Fibroblast of pulmonary artery (primary cell): ENCODE measurements at regions not wholly inside any gene's neighbourhood (a gene's known extent, or its start where the extent isn't known, plus 50 kb on each side); places are given as distances from the start of the nearest gene placed in this dataset.

Experiments
- DNase-seq: peaks from one replicate; pipeline ENCODE4 v3.0.0-alpha.2; 2010; ENCODE audit warnings: low read depth
- H3K4me3 ChIP-seq: replicated peaks from 2 replicates; pipeline ENCODE4 v1.5.1; 2011; ENCODE audit warnings: low read depth, mild to moderate bottlenecking, control low read depth, low read length, moderate library complexity
- TF ChIP-seq, protein P1 (sequence below): IDR thresholded peaks from 2 replicates; pipeline ENCODE4 v1.5.1; 2011; ENCODE audit warnings: mild to moderate bottlenecking, control low read depth, low read length, inconsistent platforms; ENCODE audit errors: missing control alignments

DNA sequence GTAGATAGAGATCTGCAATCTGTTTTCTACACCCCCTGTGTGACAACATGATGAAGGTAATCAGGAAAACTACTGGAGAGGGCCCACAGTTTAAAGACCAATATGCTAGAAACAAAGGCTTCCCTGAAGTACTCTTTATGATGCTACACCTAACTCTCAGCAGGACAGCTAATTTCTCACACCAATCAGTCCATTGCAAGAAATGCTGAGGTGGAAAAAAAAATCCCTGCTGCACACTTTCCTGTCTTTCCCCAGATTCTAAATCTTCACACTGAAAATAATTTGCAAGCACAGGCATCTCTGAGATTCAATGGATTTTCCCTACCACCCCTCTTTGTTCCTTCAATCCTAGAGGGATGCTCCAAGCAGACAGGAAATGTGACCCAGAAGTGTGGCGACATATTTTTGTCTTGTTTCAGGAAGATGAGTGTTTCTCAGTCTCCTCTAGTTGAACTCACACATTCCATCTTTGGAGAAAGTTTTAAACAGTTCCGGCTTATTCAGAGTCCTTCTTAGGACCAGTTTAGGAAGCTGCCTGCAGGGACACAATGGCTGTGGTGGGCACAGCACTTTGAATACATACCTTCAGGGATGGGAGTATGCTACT is 671.6 kb downstream of the DIAPH3 start:
- TF ChIP-seq, protein P1, sequence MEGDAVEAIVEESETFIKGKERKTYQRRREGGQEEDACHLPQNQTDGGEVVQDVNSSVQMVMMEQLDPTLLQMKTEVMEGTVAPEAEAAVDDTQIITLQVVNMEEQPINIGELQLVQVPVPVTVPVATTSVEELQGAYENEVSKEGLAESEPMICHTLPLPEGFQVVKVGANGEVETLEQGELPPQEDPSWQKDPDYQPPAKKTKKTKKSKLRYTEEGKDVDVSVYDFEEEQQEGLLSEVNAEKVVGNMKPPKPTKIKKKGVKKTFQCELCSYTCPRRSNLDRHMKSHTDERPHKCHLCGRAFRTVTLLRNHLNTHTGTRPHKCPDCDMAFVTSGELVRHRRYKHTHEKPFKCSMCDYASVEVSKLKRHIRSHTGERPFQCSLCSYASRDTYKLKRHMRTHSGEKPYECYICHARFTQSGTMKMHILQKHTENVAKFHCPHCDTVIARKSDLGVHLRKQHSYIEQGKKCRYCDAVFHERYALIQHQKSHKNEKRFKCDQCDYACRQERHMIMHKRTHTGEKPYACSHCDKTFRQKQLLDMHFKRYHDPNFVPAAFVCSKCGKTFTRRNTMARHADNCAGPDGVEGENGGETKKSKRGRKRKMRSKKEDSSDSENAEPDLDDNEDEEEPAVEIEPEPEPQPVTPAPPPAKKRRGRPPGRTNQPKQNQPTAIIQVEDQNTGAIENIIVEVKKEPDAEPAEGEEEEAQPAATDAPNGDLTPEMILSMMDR, result no peak
- no peak for DNase-seq
- no peak overlapping the region for H3K4me3 ChIP-seq

DNA sequence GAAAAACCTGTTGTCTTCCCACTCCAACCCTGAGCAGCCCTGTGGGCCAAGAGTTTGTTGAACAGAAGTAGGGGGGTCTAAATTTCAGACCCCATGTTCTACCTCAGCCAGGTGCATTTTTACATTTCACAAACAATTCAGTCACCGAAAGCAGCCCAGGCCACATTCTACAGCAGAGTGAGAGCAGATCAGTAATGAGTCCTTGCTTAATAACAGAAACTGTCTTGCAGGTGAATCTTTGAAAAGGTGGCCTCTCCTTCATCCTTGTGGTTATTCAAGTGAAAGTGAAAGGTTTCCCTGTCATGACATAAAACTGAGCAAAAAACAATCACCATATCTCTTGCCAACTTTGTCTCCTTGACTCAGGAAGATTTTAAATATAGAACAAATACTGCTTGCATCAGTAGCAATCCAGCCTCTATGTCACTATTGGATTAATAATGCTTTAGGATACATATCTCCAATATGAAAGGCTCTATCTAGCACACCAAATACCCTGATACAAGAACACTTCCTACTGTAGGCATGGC is 670.2 kb downstream of the DIAPH3 start:
- TF ChIP-seq, protein P1, result no peak
- no peak overlapping the region for H3K4me3 ChIP-seq
- DNase-seq, result no peak

DNA sequence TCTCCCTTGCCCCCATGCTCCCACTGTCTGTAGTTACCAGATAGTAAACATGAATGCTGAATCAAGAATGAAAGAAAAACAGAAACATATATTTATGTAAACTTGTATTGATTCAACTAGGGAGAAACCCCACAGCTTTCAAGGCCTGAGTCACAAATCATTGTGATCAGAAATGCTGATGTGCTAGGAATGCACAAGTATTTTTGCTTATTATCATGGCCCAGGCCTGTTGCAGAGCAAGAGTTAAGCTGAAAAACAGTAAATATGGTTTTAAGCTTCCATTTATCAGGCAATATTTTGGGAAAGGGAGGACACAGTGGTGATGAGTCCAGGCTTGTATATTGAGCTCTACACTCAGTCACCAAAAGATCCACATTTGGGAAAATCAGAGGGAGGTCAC is 669.6 kb downstream of the DIAPH3 start:
- H3K4me3 ChIP-seq, result no peak overlapping the region
- DNase-seq, result no peak
- TF ChIP-seq, protein P1, result no peak

DNA sequence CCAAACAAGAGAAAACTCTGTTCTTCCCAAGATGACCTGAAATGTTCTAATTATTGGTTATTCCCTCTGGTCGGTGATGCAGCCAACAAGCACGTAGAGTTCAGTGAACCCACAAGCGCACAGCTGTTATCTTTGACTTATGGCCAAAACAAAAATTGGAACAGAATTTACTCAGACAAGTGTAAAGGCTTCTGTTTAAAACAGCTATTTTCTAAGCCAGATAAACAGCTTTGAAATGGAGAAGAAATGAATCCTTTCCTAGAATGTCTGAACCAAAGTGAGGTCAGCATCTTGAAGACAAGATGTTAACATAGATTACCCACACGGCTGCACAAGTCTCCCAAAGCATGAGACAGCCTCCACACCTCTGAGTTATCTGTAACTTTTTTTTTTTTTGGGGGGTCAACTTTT is 669.2 kb downstream of the DIAPH3 start:
- TF ChIP-seq, protein P1, result no peak
- DNase-seq, result peak; percentile 68
- no peak overlapping the region for H3K4me3 ChIP-seq

DNA sequence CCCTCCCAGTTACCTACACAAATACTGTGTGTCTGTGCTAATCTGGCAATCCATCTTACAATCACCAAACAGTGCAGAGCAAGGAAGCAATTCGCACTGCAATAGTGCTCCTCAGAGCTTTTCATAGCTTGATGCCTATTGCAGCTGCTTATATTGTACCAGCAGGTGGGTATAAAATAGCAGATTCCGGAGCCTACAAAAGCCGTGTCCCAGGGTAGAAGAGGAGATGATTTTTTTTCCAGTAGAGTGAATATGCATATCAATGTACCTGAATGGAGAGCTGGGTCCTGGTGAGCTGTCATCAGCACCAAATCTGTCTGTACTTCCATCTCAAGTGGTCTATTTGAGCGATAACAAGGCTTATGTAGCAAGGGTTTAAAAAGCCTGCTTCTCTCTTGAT is 668.4 kb downstream of the DIAPH3 start:
- TF ChIP-seq, protein P1, result no peak
- DNase-seq, result no peak
- no peak overlapping the region for H3K4me3 ChIP-seq

DNA sequence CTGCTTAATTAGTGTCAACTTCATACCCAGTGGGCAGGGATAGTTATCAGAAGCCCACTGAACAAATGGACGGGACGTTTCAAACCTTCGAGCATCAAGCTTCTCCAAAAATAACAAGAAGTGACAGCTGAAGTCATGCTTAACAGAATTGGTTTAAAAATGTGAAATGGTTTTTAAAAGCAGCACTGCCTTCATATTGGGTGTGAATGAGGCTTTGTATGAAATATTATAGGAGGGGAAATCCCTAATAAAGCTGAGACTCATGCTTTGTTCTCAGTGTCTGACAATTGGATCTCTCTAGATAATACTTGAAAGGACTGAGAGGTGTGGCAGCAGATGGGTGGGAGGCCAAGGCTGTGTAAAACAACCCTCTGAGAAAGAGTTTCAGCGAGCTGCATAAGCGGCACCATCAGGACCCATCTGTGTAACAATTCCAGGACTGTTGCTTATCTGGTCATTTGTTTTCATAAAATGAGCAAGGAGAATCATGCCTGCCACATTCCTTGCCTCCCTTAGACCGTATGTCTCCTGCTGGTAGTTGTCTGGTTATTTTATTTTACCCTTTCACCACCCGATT is 667.7 kb downstream of the DIAPH3 start:
- TF ChIP-seq, protein P1, result no peak
- no peak for DNase-seq
- no peak overlapping the region for H3K4me3 ChIP-seq
